C1 segment of cervical spinal cord (tissue), 14 donors: ENCODE measurements at regions not wholly inside any gene's neighbourhood (a gene's known extent, or its start where the extent isn't known, plus 50 kb on each side); places are given as distances from the start of the nearest gene placed in this dataset.

ENCODE experiments used
- DNase-seq, 14 donors: peaks; one replicate each; lab custom pipeline; 2025; lab: John Stamatoyannopoulos, UW

- DNase-seq: no peak
Observed at GRCh38 chr4:20590849-20591248, 109.4 kb upstream of the PACRGL start.

- no peak for DNase-seq
Observed at GRCh38 chr4:20591571-20591970, 108.7 kb upstream of the PACRGL start.

- DNase-seq: no peak
Observed at GRCh38 chr4:20592013-20592412, 108.2 kb upstream of the PACRGL start.

- no peak for DNase-seq
Observed at GRCh38 chr4:20592663-20593062, 107.6 kb upstream of the PACRGL start.

- DNase-seq: no peak
Observed at GRCh38 chr4:20598626-20599025, 101.6 kb upstream of the PACRGL start.

GRCh38 chr4:20603671-20604313 lies 96.5 kb upstream of the PACRGL start:
- no peak for DNase-seq

- DNase-seq: no peak
Observed at GRCh38 chr4:20612313-20612712, 87.9 kb upstream of the PACRGL start.

GRCh38 chr4:20614816-20615215 lies 85.4 kb upstream of the PACRGL start:
- DNase-seq: no peak

GRCh38 chr4:20615486-20616260 lies 84.6 kb upstream of the PACRGL start:
- DNase-seq: no peak

GRCh38 chr4:20616313-20616712 lies 83.9 kb upstream of the PACRGL start:
- no peak for DNase-seq

- no peak for DNase-seq
Observed at GRCh38 chr4:20616848-20617247, 83.4 kb upstream of the PACRGL start.

- peak in 2 of 14 donors; percentile 35 to 40 for DNase-seq
Observed at GRCh38 chr4:20617678-20618396, 82.4 kb upstream of the PACRGL start.

- DNase-seq: no peak
Observed at GRCh38 chr4:20618731-20619130, 81.5 kb upstream of the PACRGL start.

GRCh38 chr4:20621476-20621875 lies 78.8 kb upstream of the PACRGL start:
- no peak for DNase-seq

- DNase-seq: no peak
Observed at GRCh38 chr4:20622701-20623100, 77.6 kb upstream of the PACRGL start.

GRCh38 chr4:20623939-20624338 lies 76.3 kb upstream of the PACRGL start:
- no peak for DNase-seq

- no peak for DNase-seq
Observed at GRCh38 chr4:20624793-20625374, 75.4 kb upstream of the PACRGL start.

- peak in 2 of 14 donors; percentile 5 to 6 for DNase-seq
Observed at GRCh38 chr4:20625426-20625825, 74.8 kb upstream of the PACRGL start.

- no peak for DNase-seq
Observed at GRCh38 chr4:20626326-20627005, 73.8 kb upstream of the PACRGL start.

GRCh38 chr4:20627866-20628265 lies 72.4 kb upstream of the PACRGL start:
- DNase-seq: no peak
